Right lobe of liver (tissue), 4 donors: ENCODE measurements at regions not wholly inside any gene's neighbourhood (a gene's known extent, or its start where the extent isn't known, plus 50 kb on each side); places are given as distances from the start of the nearest gene placed in this dataset.

Experiments
- CTCF ChIP-seq, 4 donors: fragments of 200-600 bp in 3 of 4; fragments of 450-650 bp in 1 of 4; IDR thresholded peaks; one replicate each; pipeline versions ENCODE4 v1.5.1 to v1.8.0; 2016 to 2022; ENCODE audit warnings: antibody characterized with exemption in 4 of 4, mild to moderate bottlenecking in 2 of 4
- POLR2A ChIP-seq: fragments of 450-650 bp; IDR thresholded peaks from one replicate; pipeline ENCODE4 v1.6.1; 2017; ENCODE audit warnings: antibody characterized with exemption, mild to moderate bottlenecking
- donor health status: DM: no; HTN: no; CAD: no.
- donor health status: DM: no; HTN: no; CAD: no.
- donor health status: DM: no; HTN: yes; CAD: no.

DNA sequence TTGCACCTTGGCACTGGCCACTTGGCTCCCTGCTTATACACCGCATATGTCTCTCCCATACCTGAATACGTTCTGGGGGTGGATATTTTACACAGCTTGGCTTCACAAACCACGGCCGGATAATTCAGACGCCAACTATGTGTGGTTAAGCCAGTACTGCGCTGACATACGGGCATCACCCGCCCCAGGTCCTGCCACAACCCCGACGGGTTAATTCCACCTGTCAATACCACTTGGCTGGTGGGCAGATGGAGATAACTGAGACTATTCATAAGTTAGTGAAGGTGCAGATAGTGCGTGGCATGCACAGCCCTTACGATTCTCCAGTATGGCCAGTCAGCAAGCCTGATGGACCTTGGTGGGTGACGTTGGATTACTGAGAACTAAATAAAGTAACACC, 696.3 kb upstream of the AGA start:
- TF ChIP-seq POLR2A (no peak), CTCF (IDR thresholded peaks at IDR 0.05) (no peak)
